ENCODE measurements at regions not wholly inside any gene's neighbourhood (a gene's known extent, or its start where the extent isn't known, plus 50 kb on each side); places are given as distances from the start of the nearest gene placed in this dataset.

DNA sequence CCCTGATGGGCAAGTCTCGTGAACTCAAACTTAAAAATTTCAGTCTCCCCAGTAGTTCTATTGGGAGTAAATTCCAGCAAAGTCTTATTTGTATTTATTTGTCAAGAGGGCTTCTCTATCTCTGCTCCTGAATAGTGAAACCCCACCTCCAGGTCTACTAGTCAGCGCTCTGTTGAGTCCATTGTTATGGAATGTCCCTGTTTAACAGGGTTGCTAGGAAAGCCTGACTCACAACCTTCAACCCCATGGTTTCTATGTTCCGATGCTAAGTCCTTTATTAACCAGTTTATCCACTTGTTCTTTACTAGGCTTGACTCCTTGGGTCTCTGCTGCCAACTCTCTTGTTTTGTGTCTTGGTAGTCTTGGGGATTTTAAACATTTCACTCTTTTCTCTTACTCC lies 250.7 kb upstream of the MYOCD start:
- no peak overlapping the region for H2BK12ac ChIP-seq (ENCODE audit: insufficient read length, low read depth, low read length)
- peak; percentile 55 for DNase-seq

More for the DNA sequence above, 250.7 kb upstream of the MYOCD start:
- Histone ChIP-seq H3K4ac (ENCODE audit: low read depth, low read length) (no peak overlapping the region), H3K79me2 (ENCODE audit: insufficient read depth, low read length) (no peaks in the 10 kb centered on the region), H3K23ac (ENCODE audit: insufficient read length, low read depth, low read length) (no peak overlapping the region), H4K8ac (replicated peaks; ENCODE audit: insufficient read length, low read depth, low read length) (no peak overlapping the region), H3K4me1 (ENCODE audit: insufficient read depth, low read length) (no peaks in the 10 kb centered on the region; the same call in 1 of the 2 replicates), H2BK5ac (ENCODE audit: insufficient read length, low read length) (no peak overlapping the region), H2BK15ac (ENCODE audit: low read depth, low read length) (no peak overlapping the region), H4K20me1 (ENCODE audit: control insufficient read depth, insufficient read depth, insufficient read length) (no peaks in the 10 kb centered on the region), H3K4me2 (ENCODE audit: insufficient read depth, insufficient read length, low read length) (no peak overlapping the region), H3K27me3 (ENCODE audit: insufficient read depth, low read length) (no peaks in the 10 kb centered on the region), H2AK5ac (ENCODE audit: insufficient read length, low read length) (no peak overlapping the region), H3K23me2 (ENCODE audit: insufficient read length, low read depth, low read length, poor library complexity, severe bottlenecking) (no peaks in the 10 kb centered on the region), H3K27ac (ENCODE audit: insufficient read length, low read depth, low read length) (no peak overlapping the region), H2BK120ac (ENCODE audit: low read depth, low read length, poor library complexity, severe bottlenecking) (peak overlapping the region; percentile 88), H3K14ac (ENCODE audit: insufficient read depth, low read length) (no peak overlapping the region; the same call in 1 of the 2 replicates), H3K9ac (ENCODE audit: extremely low read depth, insufficient read length, low read length) (no peak overlapping the region), H3T11ph (ENCODE audit: low read length) (no peak overlapping the region), H3K18ac (ENCODE audit: insufficient read length, low read depth, low read length) (peak overlapping the region; percentile 54), H3K56ac (ENCODE audit: insufficient read length, low read depth, low read length) (no peak overlapping the region), H3K79me1 (ENCODE audit: insufficient read depth, low read depth, low read length, poor library complexity, severe bottlenecking) (no peaks in the 10 kb centered on the region), H4K91ac (ENCODE audit: insufficient read length, low read depth, low read length) (no peak overlapping the region), H2AFZ (ENCODE audit: low read length) (no peak overlapping the region), H2BK20ac (ENCODE audit: low read depth, low read length, poor library complexity, severe bottlenecking) (peak overlapping the region; percentile 94), H3K9me3 (ENCODE audit: control insufficient read depth, low read depth, low read length) (no peaks in the 10 kb centered on the region), H4K5ac (ENCODE audit: insufficient read length, low read depth, low read length) (no peak overlapping the region)
- H3K27me3 Mint-ChIP-seq (ENCODE audit: low read depth): peaks cover 3% of the 10 kb centered on the region
- TF ChIP-seq, protein P1, sequence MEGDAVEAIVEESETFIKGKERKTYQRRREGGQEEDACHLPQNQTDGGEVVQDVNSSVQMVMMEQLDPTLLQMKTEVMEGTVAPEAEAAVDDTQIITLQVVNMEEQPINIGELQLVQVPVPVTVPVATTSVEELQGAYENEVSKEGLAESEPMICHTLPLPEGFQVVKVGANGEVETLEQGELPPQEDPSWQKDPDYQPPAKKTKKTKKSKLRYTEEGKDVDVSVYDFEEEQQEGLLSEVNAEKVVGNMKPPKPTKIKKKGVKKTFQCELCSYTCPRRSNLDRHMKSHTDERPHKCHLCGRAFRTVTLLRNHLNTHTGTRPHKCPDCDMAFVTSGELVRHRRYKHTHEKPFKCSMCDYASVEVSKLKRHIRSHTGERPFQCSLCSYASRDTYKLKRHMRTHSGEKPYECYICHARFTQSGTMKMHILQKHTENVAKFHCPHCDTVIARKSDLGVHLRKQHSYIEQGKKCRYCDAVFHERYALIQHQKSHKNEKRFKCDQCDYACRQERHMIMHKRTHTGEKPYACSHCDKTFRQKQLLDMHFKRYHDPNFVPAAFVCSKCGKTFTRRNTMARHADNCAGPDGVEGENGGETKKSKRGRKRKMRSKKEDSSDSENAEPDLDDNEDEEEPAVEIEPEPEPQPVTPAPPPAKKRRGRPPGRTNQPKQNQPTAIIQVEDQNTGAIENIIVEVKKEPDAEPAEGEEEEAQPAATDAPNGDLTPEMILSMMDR (conservative IDR thresholded peaks at IDR 0.05): no peak
- peaks cover 0 to 2% (median 0%) of the 10 kb centered on the region in 3 experiments; a peak in 2 of 7 replicates for H3K36me3 Mint-ChIP-seq (ENCODE audit: insufficient read depth in 1 of 3, low read depth in 3 of 3)
- 0 out of 7 replicates have a peak overlapping the region, but pooled peaks of 1 of the 3 experiments have one; percentile 26 for H3K27ac Mint-ChIP-seq
- H3K9me3 Mint-ChIP-seq: peaks cover 0 to 4% of the 10 kb centered on the region in 2 experiments; a peak in 2 of 5 replicates
- peaks cover 25 to 32% of the 10 kb centered on the region in 2 experiments for H3K4me1 Mint-ChIP-seq
- WGBS (ENCODE audit: extremely low coverage, insufficient read length, low lambda C conversion rate): no CpG with 5 or more reads among the region's 3 CpGs
- H3K4me3 Mint-ChIP-seq: no peak overlapping the region

All from H9 (cell line).